HepG2 (cell line): ENCODE measurements at regions not wholly inside any gene's neighbourhood (a gene's known extent, or its start where the extent isn't known, plus 50 kb on each side); places are given as distances from the start of the nearest gene placed in this dataset.

Experiments used
- ATAC-seq: fragments of 200-7000 bp; cut with Tn5 transposase; 3 replicates; pipeline ENCODE4 v1.9.1; 2020; ENCODE audit warnings: mild to moderate bottlenecking, moderate library complexity
- BruUV-seq: library from RNA; stranded (reverse); fragments of 400-500 nt; replicated peaks from 2 replicates; lab custom pipeline; 2021; lab: Mats Ljungman, UMichigan
- CTCF ChIA-PET: fragments of 300-600 bp; formaldehyde crosslinking; extraction: SDS; loops from one replicate; lab custom pipeline; 2021; ENCODE audit warnings: low total read pairs, inconsistent platforms, low intra/inter-chr PET ratio; lab: Yijun Ruan, JAX
- POLR2A ChIA-PET: fragments of 350-600 bp; sonication (Branson Sonifier 250); formaldehyde crosslinking; loops from one replicate; lab custom pipeline; 2020; ENCODE audit warnings: antibody characterized with exemption, inconsistent platforms; lab: Yijun Ruan, JAX
- DNase-seq: peaks from one replicate; pipeline ENCODE4 v3.0.0-alpha.2; 2015; ENCODE audit warnings: low spot score
- FAIRE-seq: peaks from 3 replicates; lab custom pipeline; 2011; peaks lifted over from hg19 to GRCh38; lab: Jason Lieb, UNC
- H2AFZ ChIP-seq: one replicate; pipeline ENCODE4 v1.6.1; 2011; ENCODE audit warnings: low read length, inconsistent platforms
- H3K27ac ChIP-seq: fragments of 300-600 bp; 3 replicates; pipeline ENCODE4 v1.8.0; 2011; ENCODE audit warnings: mixed run types, mild to moderate bottlenecking, mixed read lengths, low read length, inconsistent platforms; ENCODE audit not compliant: insufficient read depth; ENCODE audit errors: extremely low read length
- H3K27me3 ChIP-seq, 2 experiments: fragments of 200-600 bp in 1 of 2; 2 replicates in 1 of 2; 3 replicates in 1 of 2; pipeline versions ENCODE4 v1.6.0 to v1.8.0; 2011; ENCODE audit warnings: low read length in 2 of 2, mild to moderate bottlenecking in 2 of 2, moderate library complexity in 2 of 2, inconsistent platforms in 1 of 2; ENCODE audit not compliant: insufficient read depth in 2 of 2, control insufficient read depth in 1 of 2
- H3K36me3 ChIP-seq, 2 experiments: fragments of 200-600 bp in 1 of 2; replicated peaks in 1 of 2; 2 replicates in 1 of 2; 3 replicates in 1 of 2; pipeline versions ENCODE4 v1.5.1 to v1.8.0; 2011; ENCODE audit warnings: low read length in 2 of 2, inconsistent platforms in 1 of 2; ENCODE audit not compliant: insufficient read depth in 2 of 2, control insufficient read depth in 1 of 2
- H3K4me1 ChIP-seq: 2 replicates; pipeline ENCODE4 v1.5.1; 2012; ENCODE audit warnings: low read length, inconsistent platforms; ENCODE audit not compliant: insufficient read depth
- H3K4me2 ChIP-seq: 2 replicates; pipeline ENCODE4 v1.6.0; 2011; ENCODE audit warnings: low read depth, low read length, inconsistent platforms
- H3K4me3 ChIP-seq, 3 experiments: fragments of 200-600 bp in 1 of 3; sonication (generic), shearing (Covaris generic) in 1 of 3; replicated peaks in 1 of 3; 2 replicates each; pipeline ENCODE4 v1.5.1; 2011 to 2016; ENCODE audit warnings: low read length in 3 of 3, inconsistent platforms in 2 of 3, low read depth in 2 of 3, mild to moderate bottlenecking in 2 of 3, control low read depth in 1 of 3, mixed read lengths in 1 of 3; ENCODE audit not compliant: insufficient read depth in 1 of 3
- H3K79me2 ChIP-seq: one replicate; pipeline ENCODE4 v1.6.1; 2011; ENCODE audit warnings: low read length, inconsistent platforms; ENCODE audit not compliant: insufficient read depth
- H3K9ac ChIP-seq: 2 replicates; pipeline ENCODE4 v1.6.0; 2011; ENCODE audit warnings: mild to moderate bottlenecking, low read depth, low read length, inconsistent platforms; ENCODE audit not compliant: insufficient read depth
- H3K9me3 ChIP-seq: 2 replicates; pipeline ENCODE4 v1.5.1; 2012; ENCODE audit warnings: mild to moderate bottlenecking, low read length
- H4K20me1 ChIP-seq: 2 replicates; pipeline ENCODE4 v1.6.0; 2011; ENCODE audit warnings: inconsistent platforms, mild to moderate bottlenecking, low read length, moderate library complexity; ENCODE audit not compliant: insufficient read depth
- AHR ChIP-seq: IDR thresholded peaks from 2 replicates; pipeline ENCODE4 v1.6.1; 2018; ENCODE audit warnings: missing genetic modification reagents, missing compliant biosample characterization
- CEBPG ChIP-seq: IDR thresholded peaks from 2 replicates; pipeline ENCODE4 v1.6.1; 2016
- HDAC1 ChIP-seq: sonication (generic); formaldehyde crosslinking; IDR thresholded peaks from 2 replicates; pipeline ENCODE4 v1.5.1; 2020; ENCODE audit warnings: mild to moderate bottlenecking, missing genetic modification reagents
- IKZF4 ChIP-seq: sonication (generic); formaldehyde crosslinking; IDR thresholded peaks from 2 replicates; pipeline ENCODE4 v1.5.1; 2020; ENCODE audit warnings: borderline replicate concordance, mild to moderate bottlenecking, low read depth, missing genetic modification reagents; ENCODE audit errors: not compliant biosample characterization
- KDM2A ChIP-seq: sonication (generic); formaldehyde crosslinking; IDR thresholded peaks from 2 replicates; pipeline ENCODE4 v1.4.0; 2020; ENCODE audit warnings: low read depth, missing genetic modification reagents, borderline replicate concordance
- PHB2 ChIP-seq: fragments of 450-650 bp; IDR thresholded peaks from 2 replicates; pipeline ENCODE4 v1.6.1; 2018; ENCODE audit not compliant: partially characterized antibody
- PHF8 ChIP-seq: sonication (generic); formaldehyde crosslinking; IDR thresholded peaks from 2 replicates; pipeline ENCODE4 v1.5.0; 2020; ENCODE audit warnings: missing genetic modification reagents
- SCMH1 ChIP-seq: sonication (generic); formaldehyde crosslinking; IDR thresholded peaks from 2 replicates; pipeline ENCODE4 v1.9.0; 2021; ENCODE audit warnings: missing genetic modification reagents, mild to moderate bottlenecking, borderline replicate concordance
- SMC3 ChIP-seq: IDR thresholded peaks from 2 replicates; pipeline ENCODE4 v1.6.1; 2011; ENCODE audit warnings: low read length, improper control_type of control experiment
- SSRP1 ChIP-seq: IDR thresholded peaks from 2 replicates; pipeline ENCODE4 v1.6.1; 2016; ENCODE audit warnings: control low read depth
- ZBTB7A ChIP-seq: sonication (generic); formaldehyde crosslinking; IDR thresholded peaks from 2 replicates; pipeline ENCODE4 v1.8.0; 2022; ENCODE audit warnings: mild to moderate bottlenecking, missing genetic modification reagents
- ZNF660 ChIP-seq: sonication (generic); formaldehyde crosslinking; IDR thresholded peaks from 2 replicates; pipeline ENCODE4 v1.5.1; 2020; ENCODE audit warnings: mild to moderate bottlenecking, low read depth, missing genetic modification reagents, borderline replicate concordance
- WGBS: methylation state at CpG from one replicate; pipeline ENCODE4 v1.1.6; 2017; ENCODE audit warnings: low lambda C conversion rate; 5-methylcytosine and 5-hydroxymethylcytosine counted together
- in situ Hi-C: cut with HindIII; loops from 2 replicates; pipeline ENCODE4 v1.10.0; 2017; ENCODE audit warnings: low pct_unique_long_range_greater_than_20kb; ENCODE audit not compliant: extremely low pct_ligation_motif_present
- intact Hi-C: fragments of 100-400 bp; cut with micrococcal nuclease; formaldehyde crosslinking; loops from one replicate; pipeline ENCODE4 v1.10.0; 2022; ENCODE audit not compliant: unreplicated experiment
- TF ChIP-seq, protein P1 (sequence below): sonication (generic); formaldehyde crosslinking; IDR thresholded peaks from 2 replicates; pipeline ENCODE4 v1.4.0; 2020; ENCODE audit warnings: low read depth, mild to moderate bottlenecking, missing genetic modification reagents
- TF ChIP-seq, protein P2 (sequence below): sonication (generic); formaldehyde crosslinking; IDR thresholded peaks from 2 replicates; pipeline ENCODE4 v1.8.0; 2022; ENCODE audit warnings: mild to moderate bottlenecking, missing genetic modification reagents; ENCODE audit not compliant: insufficient replicate concordance
- TF ChIP-seq, protein P3 (sequence below): fragments of 450-650 bp; IDR thresholded peaks from 2 replicates; pipeline ENCODE4 v1.6.1; 2016

DNA sequence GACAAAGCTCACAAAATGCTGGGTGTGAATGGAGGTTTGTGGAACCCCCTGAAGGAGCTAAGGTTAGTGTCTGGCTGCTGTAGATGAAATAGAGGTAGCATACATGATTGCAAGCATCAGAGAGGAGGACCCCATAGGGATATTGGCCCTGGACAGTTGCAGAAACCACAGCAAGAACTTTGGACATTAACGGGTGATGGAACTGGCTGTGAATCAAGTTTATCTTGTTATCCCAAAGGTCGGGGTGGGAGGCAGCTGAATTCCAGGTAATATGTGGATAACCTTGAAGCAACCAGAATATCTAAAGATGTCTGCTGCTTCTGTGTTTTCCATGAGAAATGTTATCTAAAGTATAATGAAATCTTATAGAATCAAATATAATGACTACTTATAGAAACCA is 447.7 kb downstream of the ZSWIM6 start:
- H3K79me2 ChIP-seq = no peaks in the 10 kb centered on the region
- FAIRE-seq (no peak), ATAC-seq (no peak), DNase-seq (no peak)
- TF ChIP-seq AHR (CRISPR knock-in tag) = no peak
- TF ChIP-seq, protein P1, sequence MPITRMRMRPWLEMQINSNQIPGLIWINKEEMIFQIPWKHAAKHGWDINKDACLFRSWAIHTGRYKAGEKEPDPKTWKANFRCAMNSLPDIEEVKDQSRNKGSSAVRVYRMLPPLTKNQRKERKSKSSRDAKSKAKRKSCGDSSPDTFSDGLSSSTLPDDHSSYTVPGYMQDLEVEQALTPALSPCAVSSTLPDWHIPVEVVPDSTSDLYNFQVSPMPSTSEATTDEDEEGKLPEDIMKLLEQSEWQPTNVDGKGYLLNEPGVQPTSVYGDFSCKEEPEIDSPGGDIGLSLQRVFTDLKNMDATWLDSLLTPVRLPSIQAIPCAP (CRISPR knock-in tag) = no peak
- TF ChIP-seq SCMH1 = no peak
- TF ChIP-seq PHF8 (CRISPR knock-in tag) = no peak
- TF ChIP-seq HDAC1 (CRISPR knock-in tag) = no peak
- TF ChIP-seq ZNF660 (CRISPR knock-in tag) = no peak
- no peak for TF ChIP-seq KDM2A (CRISPR knock-in tag)
- TF ChIP-seq, protein P2, sequence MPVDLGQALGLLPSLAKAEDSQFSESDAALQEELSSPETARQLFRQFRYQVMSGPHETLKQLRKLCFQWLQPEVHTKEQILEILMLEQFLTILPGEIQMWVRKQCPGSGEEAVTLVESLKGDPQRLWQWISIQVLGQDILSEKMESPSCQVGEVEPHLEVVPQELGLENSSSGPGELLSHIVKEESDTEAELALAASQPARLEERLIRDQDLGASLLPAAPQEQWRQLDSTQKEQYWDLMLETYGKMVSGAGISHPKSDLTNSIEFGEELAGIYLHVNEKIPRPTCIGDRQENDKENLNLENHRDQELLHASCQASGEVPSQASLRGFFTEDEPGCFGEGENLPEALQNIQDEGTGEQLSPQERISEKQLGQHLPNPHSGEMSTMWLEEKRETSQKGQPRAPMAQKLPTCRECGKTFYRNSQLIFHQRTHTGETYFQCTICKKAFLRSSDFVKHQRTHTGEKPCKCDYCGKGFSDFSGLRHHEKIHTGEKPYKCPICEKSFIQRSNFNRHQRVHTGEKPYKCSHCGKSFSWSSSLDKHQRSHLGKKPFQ (CRISPR knock-in tag) = no peak
- TF ChIP-seq IKZF4 (CRISPR knock-in tag) = no peak
- no peak for TF ChIP-seq SSRP1 (CRISPR knock-in tag)
- no peak for TF ChIP-seq PHB2
- no peak for TF ChIP-seq SMC3
- TF ChIP-seq, protein P3, sequence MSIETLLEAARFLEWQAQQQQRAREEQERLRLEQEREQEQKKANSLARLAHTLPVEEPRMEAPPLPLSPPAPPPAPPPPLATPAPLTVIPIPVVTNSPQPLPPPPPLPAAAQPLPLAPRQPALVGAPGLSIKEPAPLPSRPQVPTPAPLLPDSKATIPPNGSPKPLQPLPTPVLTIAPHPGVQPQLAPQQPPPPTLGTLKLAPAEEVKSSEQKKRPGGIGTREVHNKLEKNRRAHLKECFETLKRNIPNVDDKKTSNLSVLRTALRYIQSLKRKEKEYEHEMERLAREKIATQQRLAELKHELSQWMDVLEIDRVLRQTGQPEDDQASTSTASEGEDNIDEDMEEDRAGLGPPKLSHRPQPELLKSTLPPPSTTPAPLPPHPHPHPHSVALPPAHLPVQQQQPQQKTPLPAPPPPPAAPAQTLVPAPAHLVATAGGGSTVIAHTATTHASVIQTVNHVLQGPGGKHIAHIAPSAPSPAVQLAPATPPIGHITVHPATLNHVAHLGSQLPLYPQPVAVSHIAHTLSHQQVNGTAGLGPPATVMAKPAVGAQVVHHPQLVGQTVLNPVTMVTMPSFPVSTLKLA = no peak
- TF ChIP-seq ZBTB7A (CRISPR knock-in tag) = no peak
- TF ChIP-seq CEBPG = no peak
- H4K20me1 ChIP-seq = no peaks in the 10 kb centered on the region
- ChIA-PET CTCF (no interaction called here), POLR2A (no interaction called here)
- H3K9ac ChIP-seq = no peak overlapping the region
- peaks cover 4 to 8% of the 10 kb centered on the region in 2 experiments; a peak in 2 of 5 replicates for H3K27me3 ChIP-seq
- in situ Hi-C loops (no loop called here), intact Hi-C loops (no loop called here)
- no TSS peak for BruUV-seq
- 0% methylated on average over 2 of the region's 2 CpGs for WGBS
- H3K36me3 ChIP-seq = no peaks in the 10 kb centered on the region
- H3K4me2 ChIP-seq = no peak overlapping the region
- H2AFZ ChIP-seq = no peak overlapping the region
- no peaks in the 10 kb centered on the region for H3K9me3 ChIP-seq
- H3K4me1 ChIP-seq = no peaks in the 10 kb centered on the region
- H3K4me3 ChIP-seq = no peak overlapping the region
- H3K27ac ChIP-seq = no peak overlapping the region
